ENCODE measurements at regions not wholly inside any gene's neighbourhood (a gene's known extent, or its start where the extent isn't known, plus 50 kb on each side); places are given as distances from the start of the nearest gene placed in this dataset.

- no peak for TF ChIP-seq REST (IDR thresholded peaks at IDR 0.05; ENCODE audit: low read depth)
- TF ChIP-seq EGR1 (IDR thresholded peaks at IDR 0.05) = no peak
- TF ChIP-seq YY1 (IDR thresholded peaks at IDR 0.05; ENCODE audit: low read depth) = no peak
- no peak for TF ChIP-seq CREB1 (IDR thresholded peaks at IDR 0.05; ENCODE audit: low read depth)
- TF ChIP-seq CEBPB (IDR thresholded peaks at IDR 0.05) = no peak
- TF ChIP-seq MAX (IDR thresholded peaks at IDR 0.05) = no peak
- no peak for TF ChIP-seq EP300 (IDR thresholded peaks at IDR 0.05; ENCODE audit: borderline replicate concordance)
- TF ChIP-seq RAD21 (IDR thresholded peaks at IDR 0.05; ENCODE audit: low read depth) = no peak
Observed at GRCh38 chr6:167509853-167510220, 185.0 kb downstream of the TTLL2 start.

Data from Ishikawa (cell line).